Naive thymus-derived CD8-positive, alpha-beta T cell (primary cell): ENCODE measurements at regions not wholly inside any gene's neighbourhood (a gene's known extent, or its start where the extent isn't known, plus 50 kb on each side); places are given as distances from the start of the nearest gene placed in this dataset.

ENCODE experiments used
- ATAC-seq, 2 donors: fragments of 150-1000 bp; cut with Tn5 transposase in 1 of 2; sonication (Bioruptor Pico), chemical (Tn5 transposase) in 1 of 2; 1 replicate in 1 of 2; 2 replicates in 1 of 2; pipeline ENCODE4 v1.10.0; 2021; ENCODE audit warnings: mild to moderate bottlenecking in 2 of 2, moderate library complexity in 2 of 2
- POLR2A ChIA-PET: fragments of 350-600 bp; sonication (Branson Sonifier 250); formaldehyde crosslinking; loops from one replicate; lab custom pipeline; 2021; ENCODE audit warnings: antibody characterized with exemption; lab: Charles Lee
- DNase-seq, 10 donors: peaks; one replicate each; pipeline versions ENCODE4 v3.0.0 to v3.0.0-alpha.2; 2020 to 2022
- H3K27ac Mint-ChIP-seq, 10 donors: one replicate each; pipeline ENCODE4 v1.8.0; 2020 to 2022; ENCODE audit warnings: mild to moderate bottlenecking in 10 of 10, mixed read lengths in 10 of 10, moderate library complexity in 4 of 10, inconsistent platforms in 1 of 10
- H3K27me3 Mint-ChIP-seq, 5 donors: one replicate each; pipeline ENCODE4 v1.8.0; 2021 to 2022; ENCODE audit warnings: mixed read lengths in 5 of 5
- H3K36me3 Mint-ChIP-seq, 3 donors: one replicate each; pipeline ENCODE4 v1.8.0; 2020 to 2022; ENCODE audit warnings: mixed read lengths in 3 of 3, mild to moderate bottlenecking in 2 of 3, inconsistent platforms in 1 of 3
- H3K4me1 Mint-ChIP-seq, 4 donors: one replicate each; pipeline ENCODE4 v1.8.0; 2021 to 2022; ENCODE audit warnings: mixed read lengths in 4 of 4
- H3K4me3 Mint-ChIP-seq, 10 donors: one replicate each; pipeline ENCODE4 v1.8.0; 2020 to 2022; ENCODE audit warnings: mild to moderate bottlenecking in 10 of 10, mixed read lengths in 10 of 10, moderate library complexity in 6 of 10, inconsistent platforms in 1 of 10
- H3K9me3 Mint-ChIP-seq, 9 donors: one replicate each; pipeline ENCODE4 v1.8.0; 2020 to 2022; ENCODE audit warnings: mixed read lengths in 9 of 9, mild to moderate bottlenecking in 3 of 9, inconsistent platforms in 1 of 9, moderate library complexity in 1 of 9

DNA sequence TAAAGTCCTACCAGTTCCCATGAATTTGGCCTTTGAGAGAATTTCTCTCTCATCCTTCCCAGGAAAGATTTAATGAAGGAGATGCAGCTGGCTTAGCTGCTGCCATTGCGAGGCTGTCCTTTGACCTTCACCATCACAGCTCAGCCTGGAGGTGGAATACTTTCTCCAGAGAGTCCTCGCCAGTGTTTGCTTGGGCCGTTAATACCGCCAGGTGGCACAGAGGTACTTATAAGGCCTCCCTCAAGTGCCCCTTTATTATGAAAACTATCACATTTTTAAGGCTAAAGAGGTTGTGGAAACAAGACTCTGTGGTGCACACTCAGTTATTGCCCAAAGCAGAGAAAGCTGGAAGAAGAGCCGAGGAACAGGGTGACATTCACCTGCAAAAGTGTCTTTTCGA is 330.6 kb downstream of the CCSER2 start:
- ATAC-seq (no peak), DNase-seq (no peak)
- Mint-ChIP-seq H3K27me3 (peaks cover 2 to 20% (median 8%) of the 10 kb centered on the region in 5 donors), H3K9me3 (no peaks in the 10 kb centered on the region), H3K27ac (no peak overlapping the region), H3K4me1 (no peaks in the 10 kb centered on the region), H3K36me3 (no peaks in the 10 kb centered on the region), H3K4me3 (no peak overlapping the region)
- POLR2A ChIA-PET, result no interaction called here

DNA sequence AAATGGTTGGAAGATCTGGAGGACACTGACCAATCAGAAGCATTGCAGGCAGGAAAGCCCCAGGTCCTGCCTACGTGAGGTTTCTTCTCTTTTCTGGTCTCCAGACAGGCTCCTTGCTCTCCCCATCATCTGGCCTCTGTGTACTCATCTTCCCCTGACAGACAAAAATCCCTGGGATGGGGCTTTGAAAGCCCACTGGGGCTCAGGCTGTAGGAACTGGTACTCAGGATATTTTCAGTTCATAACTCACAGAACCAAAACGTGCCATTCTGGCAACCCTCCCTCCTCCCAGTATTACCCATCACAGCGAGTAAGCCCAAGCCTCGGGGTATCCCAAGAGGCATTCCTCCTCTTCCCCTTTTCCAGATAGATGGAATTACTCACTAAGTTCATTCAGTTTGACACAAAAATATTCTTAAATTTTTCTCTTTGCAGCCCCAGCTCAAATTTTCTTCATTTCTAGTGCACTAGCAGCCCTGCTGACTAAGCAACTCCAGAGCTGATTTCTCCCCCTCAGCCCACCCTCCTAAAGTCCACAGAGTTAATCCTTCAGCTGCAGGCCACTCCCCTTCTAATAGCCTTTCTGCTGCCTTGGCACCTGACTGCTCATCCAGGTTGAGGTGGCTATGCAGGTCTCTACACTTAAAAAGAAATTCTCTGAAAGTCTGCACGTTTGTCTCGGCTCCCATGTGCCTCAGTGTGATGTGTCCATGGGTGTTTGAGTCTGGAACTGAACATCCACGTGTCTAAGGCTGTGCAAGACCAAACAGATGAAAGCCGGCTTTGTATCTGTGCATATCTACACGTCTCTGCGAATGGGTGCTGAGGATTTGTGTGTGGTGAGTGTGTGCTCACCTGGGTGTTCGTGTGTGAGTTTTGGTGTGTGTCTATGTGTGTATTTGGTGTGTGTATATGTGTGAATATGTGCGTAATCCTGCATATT is 331.4 kb downstream of the CCSER2 start:
- Mint-ChIP-seq H3K4me1 (no peaks in the 10 kb centered on the region), H3K9me3 (no peaks in the 10 kb centered on the region), H3K4me3 (no peak overlapping the region), H3K27me3 (peaks cover 2 to 20% (median 9%) of the 10 kb centered on the region in 5 donors), H3K36me3 (no peaks in the 10 kb centered on the region), H3K27ac (no peak overlapping the region)
- POLR2A ChIA-PET, result no interaction called here
- ATAC-seq, result no peak
- no peak for DNase-seq

DNA sequence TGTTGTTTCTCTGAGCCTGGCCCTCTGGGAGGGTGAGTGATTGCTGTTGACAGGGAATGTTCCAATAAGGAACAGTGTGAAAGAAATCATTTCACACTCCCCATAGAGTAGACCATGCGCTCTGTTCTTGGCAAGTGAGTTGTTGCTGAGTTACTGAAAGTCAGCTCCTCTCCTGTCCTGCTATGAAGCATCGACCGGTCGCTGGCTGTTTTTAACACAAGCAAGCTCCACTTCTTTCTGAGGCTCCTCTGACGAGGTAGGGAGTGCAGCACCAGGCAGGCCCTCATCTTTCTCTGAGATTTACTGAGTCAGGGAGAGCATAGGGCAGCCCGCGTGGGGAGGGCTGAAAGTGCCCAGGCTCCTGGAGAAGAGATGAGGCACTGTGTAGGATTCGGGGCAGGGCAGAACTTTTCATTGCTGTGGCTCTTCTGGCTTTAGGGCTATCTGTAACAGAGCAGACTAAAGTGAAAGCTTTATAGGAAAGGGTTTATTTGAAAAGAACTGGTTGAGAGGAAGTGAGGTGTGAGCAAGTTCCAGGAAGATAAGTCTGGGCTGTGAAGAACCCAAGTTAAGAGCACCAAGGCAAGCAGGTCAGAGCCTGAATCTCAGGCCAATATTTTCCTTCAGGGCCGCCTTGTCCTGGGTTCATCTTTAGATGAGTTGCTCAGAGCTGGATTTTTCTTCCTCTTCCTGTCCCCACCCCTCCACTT is 332.2 kb downstream of the CCSER2 start:
- H3K27ac Mint-ChIP-seq, result no peak overlapping the region
- peaks cover 2 to 20% (median 9%) of the 10 kb centered on the region in 5 donors for H3K27me3 Mint-ChIP-seq
- no peaks in the 10 kb centered on the region for H3K36me3 Mint-ChIP-seq
- ATAC-seq (no peak), DNase-seq (no peak)
- H3K9me3 Mint-ChIP-seq, result no peaks in the 10 kb centered on the region
- POLR2A ChIA-PET, result no interaction called here
- no peaks in the 10 kb centered on the region for H3K4me1 Mint-ChIP-seq
- no peak overlapping the region for H3K4me3 Mint-ChIP-seq

DNA sequence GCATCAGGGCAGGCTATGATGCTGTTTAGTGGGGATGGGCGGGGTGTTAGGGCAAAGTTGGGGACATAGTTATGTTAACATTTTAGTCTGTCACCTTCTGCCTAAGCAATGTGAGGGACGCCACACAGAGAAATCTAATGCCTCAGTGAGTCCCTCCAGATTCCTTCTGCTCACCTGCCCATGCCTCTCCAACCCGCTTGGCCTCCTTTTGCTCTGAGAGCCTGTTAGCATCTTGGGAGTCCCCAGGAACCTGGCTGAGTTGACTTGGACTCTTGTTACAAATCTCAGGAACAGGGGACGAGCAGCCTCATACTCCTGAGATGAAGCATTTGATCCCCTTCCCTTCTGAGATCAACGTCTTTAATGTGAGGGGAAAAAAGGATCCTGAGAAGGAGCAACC is 336.8 kb downstream of the CCSER2 start:
- POLR2A ChIA-PET, result no interaction called here
- ATAC-seq (no peak), DNase-seq (no peak)
- no peak overlapping the region for H3K4me3 Mint-ChIP-seq
- H3K27ac Mint-ChIP-seq, result no peak overlapping the region
- H3K36me3 Mint-ChIP-seq, result no peaks in the 10 kb centered on the region
- no peaks in the 10 kb centered on the region for H3K9me3 Mint-ChIP-seq
- peaks cover 2 to 19% (median 4%) of the 10 kb centered on the region in 5 donors for H3K27me3 Mint-ChIP-seq
- H3K4me1 Mint-ChIP-seq, result no peaks in the 10 kb centered on the region

DNA sequence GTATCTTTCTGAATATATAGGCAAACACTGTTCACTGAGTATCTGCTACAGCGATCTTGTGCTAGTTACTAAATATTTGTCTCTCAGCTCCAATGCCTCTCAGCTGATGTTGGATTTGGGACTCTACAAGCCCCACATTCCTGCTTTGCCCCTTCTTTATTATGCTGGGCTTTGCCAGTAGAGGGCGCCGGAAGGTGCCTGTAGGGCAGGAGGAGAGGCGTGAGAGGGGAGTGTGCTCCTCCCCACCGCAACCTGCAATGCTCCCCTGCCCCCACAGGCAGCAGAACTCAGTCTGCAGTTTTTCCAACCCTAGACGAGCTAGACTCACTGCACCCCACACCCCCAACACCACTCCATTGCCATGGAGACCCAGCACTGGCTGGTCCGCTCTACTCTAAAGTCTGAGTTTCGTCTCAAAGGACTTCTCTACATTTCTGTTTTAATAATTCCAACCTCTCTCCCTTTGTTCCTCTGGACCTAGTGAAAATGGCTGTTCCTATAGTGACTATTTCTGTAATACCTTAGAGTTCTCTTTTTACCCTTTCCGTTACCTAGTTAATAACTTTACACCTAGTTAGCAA is 337.6 kb downstream of the CCSER2 start:
- H3K36me3 Mint-ChIP-seq, result no peaks in the 10 kb centered on the region
- ATAC-seq (no peak), DNase-seq (no peak)
- peaks cover 0 to 14% (median 3%) of the 10 kb centered on the region in 5 donors for H3K27me3 Mint-ChIP-seq
- H3K4me3 Mint-ChIP-seq, result no peak overlapping the region
- H3K9me3 Mint-ChIP-seq, result no peaks in the 10 kb centered on the region
- H3K27ac Mint-ChIP-seq, result peak overlapping the region in 1 of 10 donors; percentile 50
- POLR2A ChIA-PET, result no interaction called here
- no peaks in the 10 kb centered on the region for H3K4me1 Mint-ChIP-seq

DNA sequence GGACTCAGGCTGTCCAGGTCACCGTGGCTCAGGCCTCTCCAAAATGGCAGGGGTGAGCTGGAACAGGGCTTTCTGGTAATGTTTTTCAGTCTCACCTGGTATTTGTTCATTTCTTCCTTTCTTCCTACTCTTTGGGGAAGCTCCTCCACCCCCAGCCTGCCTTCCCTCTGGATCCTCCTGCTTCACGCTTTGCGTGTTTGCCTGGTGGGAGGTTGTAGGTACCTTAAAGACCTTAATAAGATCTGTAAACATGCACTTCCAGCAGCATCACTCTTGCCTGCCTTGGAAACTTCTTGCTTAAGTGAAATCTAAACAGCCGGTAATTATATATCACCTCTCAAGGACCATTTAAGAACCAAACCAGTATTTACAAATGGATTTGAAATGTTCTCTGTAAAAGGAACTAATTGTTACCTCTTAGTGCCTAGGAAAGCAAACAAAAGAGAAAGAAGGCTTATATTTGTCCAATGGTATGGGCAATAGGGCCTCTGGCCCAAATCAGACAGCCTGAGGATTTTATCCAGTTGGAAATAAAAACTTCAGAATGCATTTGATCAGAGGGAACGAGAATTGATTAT is 339.9 kb downstream of the CCSER2 start:
- H3K4me3 Mint-ChIP-seq, result no peak overlapping the region
- no peaks in the 10 kb centered on the region for H3K36me3 Mint-ChIP-seq
- DNase-seq (no peak), ATAC-seq (no peak)
- peaks cover 0 to 18% (median 3%) of the 10 kb centered on the region in 5 donors for H3K27me3 Mint-ChIP-seq
- no peaks in the 10 kb centered on the region for H3K4me1 Mint-ChIP-seq
- no peaks in the 10 kb centered on the region for H3K9me3 Mint-ChIP-seq
- no peak overlapping the region for H3K27ac Mint-ChIP-seq
- POLR2A ChIA-PET, result no interaction called here

DNA sequence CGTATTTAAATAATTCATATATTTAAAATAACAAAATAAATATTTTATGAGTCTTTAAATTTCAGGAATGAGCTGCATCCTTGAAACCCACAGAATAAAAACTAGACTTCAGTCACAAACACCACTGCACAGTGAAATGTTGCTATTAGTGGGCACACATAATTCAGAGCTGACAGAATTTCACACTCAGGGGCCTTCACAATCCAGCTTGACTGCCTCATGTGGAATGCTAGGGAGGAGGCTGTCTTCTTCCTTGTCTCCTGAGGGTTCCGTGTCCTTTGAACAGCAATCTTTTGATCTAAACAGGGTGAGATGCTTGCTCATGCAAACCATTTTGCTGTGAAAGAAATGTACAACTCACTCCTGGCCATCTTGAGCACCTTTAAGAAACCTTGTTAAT is 346.7 kb downstream of the CCSER2 start:
- Mint-ChIP-seq H3K9me3 (peaks cover 0 to 10% (median 0%) of the 10 kb centered on the region in 9 donors), H3K27me3 (peaks cover 0 to 7% (median 2%) of the 10 kb centered on the region in 5 donors), H3K4me3 (no peak overlapping the region), H3K36me3 (no peaks in the 10 kb centered on the region), H3K4me1 (no peaks in the 10 kb centered on the region), H3K27ac (no peak overlapping the region)
- ATAC-seq (no peak), DNase-seq (no peak)
- POLR2A ChIA-PET, result no interaction called here

DNA sequence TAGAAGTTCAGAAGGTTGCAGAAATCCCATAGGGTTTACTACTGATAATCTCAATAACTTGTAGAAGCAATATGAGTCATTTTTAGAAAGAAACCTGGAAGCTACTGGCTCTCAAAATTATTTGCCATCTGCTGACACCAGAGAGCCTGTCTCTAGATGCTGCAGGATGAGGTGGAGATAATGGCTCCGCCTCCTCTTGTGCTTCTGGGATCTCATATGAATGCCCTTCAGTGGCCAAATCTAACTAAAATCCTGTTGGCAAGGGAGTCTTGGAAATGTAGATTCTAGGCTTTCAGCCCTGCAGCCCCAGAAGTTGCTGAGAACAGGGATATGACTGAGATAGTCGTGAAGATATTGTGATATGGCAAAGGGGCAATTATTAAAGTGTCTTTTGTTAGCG is 348.1 kb downstream of the CCSER2 start:
- Mint-ChIP-seq H3K4me3 (no peak overlapping the region), H3K4me1 (no peaks in the 10 kb centered on the region), H3K36me3 (no peaks in the 10 kb centered on the region), H3K27me3 (peaks cover 0 to 7% (median 2%) of the 10 kb centered on the region in 5 donors), H3K27ac (no peak overlapping the region), H3K9me3 (peaks cover 0 to 10% (median 0%) of the 10 kb centered on the region in 9 donors)
- POLR2A ChIA-PET, result no interaction called here
- no peak for DNase-seq
- ATAC-seq, result no peak

DNA sequence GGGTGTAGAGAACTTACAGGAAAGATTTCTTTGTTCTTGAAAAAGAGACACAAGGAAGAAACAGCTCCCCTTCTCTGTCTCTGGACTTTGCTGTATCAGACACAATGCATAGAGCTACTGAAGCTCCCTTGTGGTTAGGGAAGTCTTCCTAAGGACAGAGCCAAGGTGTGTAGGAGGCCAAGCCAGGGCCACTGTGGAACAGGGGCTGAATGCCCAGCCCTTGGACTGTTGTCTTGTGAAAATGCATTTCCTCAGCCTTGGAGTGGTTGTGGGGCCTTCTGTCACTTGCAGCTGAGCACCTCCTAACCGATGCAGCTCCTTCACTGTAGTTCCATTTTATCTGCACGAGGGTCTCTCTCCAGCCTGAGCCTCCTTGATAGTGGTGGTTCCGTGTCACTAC is 353.4 kb downstream of the CCSER2 start:
- H3K9me3 Mint-ChIP-seq, result no peaks in the 10 kb centered on the region
- ATAC-seq, result no peak

DNA sequence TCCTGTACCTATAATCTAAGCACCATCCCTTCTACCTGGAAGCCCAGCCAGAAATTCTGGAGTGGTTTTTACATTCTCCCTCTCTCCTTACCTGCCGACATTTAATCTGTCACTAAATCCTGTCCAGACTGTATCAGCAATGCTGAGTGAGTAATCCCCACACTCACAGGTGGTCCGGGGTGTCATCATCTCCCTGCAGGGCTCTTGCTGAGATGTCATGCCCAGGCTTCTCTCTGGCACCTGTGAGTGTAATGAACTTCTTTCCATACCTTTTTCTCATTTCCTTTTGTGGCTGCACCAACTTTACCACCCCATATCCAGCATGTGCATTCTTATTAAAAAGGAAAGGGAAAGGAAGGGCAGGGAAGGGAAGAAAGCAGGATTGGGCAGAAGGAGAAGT is 355.2 kb downstream of the CCSER2 start:
- Mint-ChIP-seq H3K27me3 (peaks cover 0 to 17% (median 8%) of the 10 kb centered on the region in 5 donors), H3K27ac (no peak overlapping the region), H3K9me3 (no peaks in the 10 kb centered on the region), H3K4me1 (no peaks in the 10 kb centered on the region), H3K4me3 (no peak overlapping the region), H3K36me3 (no peaks in the 10 kb centered on the region)
- DNase-seq (no peak), ATAC-seq (no peak)
- POLR2A ChIA-PET, result no interaction called here

More for the DNA sequence above, 353.4 kb downstream of the CCSER2 start:
- peaks cover 2 to 15% (median 8%) of the 10 kb centered on the region in 5 donors for H3K27me3 Mint-ChIP-seq
- DNase-seq, result no peak
- H3K27ac Mint-ChIP-seq, result no peak overlapping the region
- POLR2A ChIA-PET, result no interaction called here
- H3K36me3 Mint-ChIP-seq, result no peaks in the 10 kb centered on the region
- no peaks in the 10 kb centered on the region for H3K4me1 Mint-ChIP-seq
- H3K4me3 Mint-ChIP-seq, result no peak overlapping the region

DNA sequence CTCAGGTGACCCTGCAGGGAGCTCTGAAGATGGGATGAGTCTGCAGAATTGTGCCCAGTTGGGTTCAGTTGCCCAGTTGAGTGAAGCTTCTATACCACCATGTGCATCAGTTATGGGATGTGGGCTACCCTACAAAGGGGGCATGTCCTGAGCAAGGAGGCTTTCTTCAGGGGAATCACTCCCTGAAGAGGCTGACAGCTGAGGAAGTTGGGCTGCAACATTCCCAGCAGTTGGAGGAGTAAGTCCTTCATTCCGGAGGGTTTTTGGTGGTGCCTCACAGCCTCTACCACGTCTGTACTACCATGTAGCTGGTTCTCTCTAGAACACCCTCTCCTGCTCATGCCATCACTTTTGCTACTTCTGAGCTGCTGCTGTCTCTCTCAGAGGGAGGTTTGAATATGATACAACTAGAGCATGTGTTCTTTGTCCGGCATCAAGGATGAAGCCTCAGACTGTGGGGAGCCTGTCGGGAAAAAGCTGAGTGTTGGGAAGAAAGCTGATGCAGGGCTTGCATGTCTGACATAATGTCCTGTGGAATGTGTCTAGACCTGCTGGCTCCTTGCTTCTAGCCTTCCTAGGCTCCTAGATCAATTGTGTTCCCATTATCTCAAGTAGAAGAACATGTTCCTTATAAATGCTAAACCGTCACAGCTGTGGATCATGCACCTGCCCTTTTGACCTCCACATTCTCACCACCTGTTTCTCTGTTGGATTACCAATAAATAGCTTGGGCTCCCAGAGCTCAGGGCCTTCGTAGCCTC is 355.8 kb downstream of the CCSER2 start:
- H3K27me3 Mint-ChIP-seq, result peaks cover 2 to 17% (median 8%) of the 10 kb centered on the region in 5 donors
- H3K36me3 Mint-ChIP-seq, result no peaks in the 10 kb centered on the region
- POLR2A ChIA-PET, result no interaction called here
- no peaks in the 10 kb centered on the region for H3K4me1 Mint-ChIP-seq
- no peaks in the 10 kb centered on the region for H3K9me3 Mint-ChIP-seq
- ATAC-seq (no peak), DNase-seq (no peak)
- H3K4me3 Mint-ChIP-seq, result no peak overlapping the region
- H3K27ac Mint-ChIP-seq, result no peak overlapping the region

DNA sequence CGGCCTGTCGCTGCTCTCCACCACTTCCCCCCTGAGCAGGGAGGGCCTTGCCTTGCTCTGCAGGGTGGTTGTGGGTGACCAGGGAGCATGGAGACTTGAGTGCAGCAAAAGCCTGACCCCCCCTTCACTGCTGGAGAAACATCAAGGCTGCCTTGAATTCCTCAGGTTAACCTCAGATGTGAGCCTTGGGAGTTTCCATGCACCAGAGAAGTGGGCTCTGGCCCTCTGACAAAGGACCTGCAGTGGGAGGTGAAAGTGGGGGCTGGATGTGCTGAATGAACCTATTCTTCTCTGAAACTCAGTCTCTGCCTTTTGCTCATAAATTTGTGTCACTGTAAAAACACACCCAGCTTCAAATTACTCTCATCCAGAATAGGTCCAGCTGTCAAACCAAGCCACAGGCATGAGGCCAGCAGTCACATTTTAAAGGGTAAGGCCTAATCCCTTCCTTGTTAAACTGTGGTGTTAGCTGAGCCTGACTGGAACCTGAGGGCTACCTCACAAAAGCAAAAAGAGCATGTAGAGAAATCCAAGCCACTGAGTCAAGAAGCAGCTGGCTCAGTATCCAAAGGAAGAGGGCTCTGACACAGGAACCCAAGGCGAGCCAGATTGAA is 356.8 kb downstream of the CCSER2 start:
- H3K9me3 Mint-ChIP-seq, result no peaks in the 10 kb centered on the region
- DNase-seq (no peak), ATAC-seq (no peak)
- no peak overlapping the region for H3K27ac Mint-ChIP-seq
- no peaks in the 10 kb centered on the region for H3K4me1 Mint-ChIP-seq
- no peak overlapping the region for H3K4me3 Mint-ChIP-seq
- POLR2A ChIA-PET, result no interaction called here
- no peaks in the 10 kb centered on the region for H3K36me3 Mint-ChIP-seq
- H3K27me3 Mint-ChIP-seq, result peaks cover 2 to 16% (median 8%) of the 10 kb centered on the region in 5 donors
